Loucy (cell line): ENCODE measurements at regions not wholly inside any gene's neighbourhood (a gene's known extent, or its start where the extent isn't known, plus 50 kb on each side); places are given as distances from the start of the nearest gene placed in this dataset.

Source experiments
- H2AFZ ChIP-seq: fragments of 200-600 bp; sonication (generic); 2 replicates; pipeline ENCODE4 v1.6.0; 2016; ENCODE audit warnings: antibody characterized with exemption, mild to moderate bottlenecking, low read length, moderate library complexity
- H3F3A ChIP-seq: fragments of 200-600 bp; 2 replicates; pipeline ENCODE4 v1.6.0; 2016; ENCODE audit warnings: antibody characterized with exemption, low read depth, mild to moderate bottlenecking
- H3K27me3 ChIP-seq: fragments of 200-600 bp; sonication (generic); 2 replicates; pipeline ENCODE4 v1.6.1; 2014; ENCODE audit warnings: low read length, mild to moderate bottlenecking; ENCODE audit not compliant: insufficient read depth, poor library complexity, severe bottlenecking
- H3K36me3 ChIP-seq: fragments of 200-600 bp; sonication (generic); 2 replicates; pipeline ENCODE4 v1.6.1; 2016; ENCODE audit warnings: low read length; ENCODE audit not compliant: insufficient read depth
- H3K4me1 ChIP-seq: fragments of 200-600 bp; sonication (generic); 2 replicates; pipeline ENCODE4 v1.5.1; 2014; ENCODE audit warnings: low read length, mild to moderate bottlenecking; ENCODE audit not compliant: insufficient read depth, poor library complexity, severe bottlenecking
- H3K4me2 ChIP-seq: fragments of 200-600 bp; sonication (generic); 2 replicates; pipeline ENCODE4 v1.6.0; 2014; ENCODE audit warnings: antibody characterized with exemption, low read length, low read depth, mild to moderate bottlenecking; ENCODE audit not compliant: poor library complexity, severe bottlenecking
- H3K4me3 ChIP-seq: fragments of 200-600 bp; sonication (generic); 2 replicates; pipeline ENCODE4 v1.5.1; 2014; ENCODE audit warnings: low read length, mild to moderate bottlenecking, mixed read lengths; ENCODE audit not compliant: poor library complexity, severe bottlenecking
- H3K79me2 ChIP-seq: fragments of 200-600 bp; sonication (generic); 2 replicates; pipeline ENCODE4 v1.6.1; 2014; ENCODE audit warnings: low read length; ENCODE audit not compliant: insufficient read depth
- H3K9ac ChIP-seq: fragments of 200-600 bp; sonication (generic); 2 replicates; pipeline ENCODE4 v1.6.0; 2014; ENCODE audit warnings: mild to moderate bottlenecking, low read depth, low read length, moderate library complexity; ENCODE audit not compliant: poor library complexity, severe bottlenecking
- H3K9me2 ChIP-seq: fragments of 200-600 bp; sonication (generic); replicated peaks from 2 replicates; pipeline ENCODE4 v1.6.1; 2016; ENCODE audit warnings: low read depth, low read length, mixed read lengths
- H3K9me3 ChIP-seq: fragments of 200-600 bp; sonication (generic); 2 replicates; pipeline ENCODE4 v1.6.1; 2014; ENCODE audit warnings: mild to moderate bottlenecking, antibody characterized with exemption, low read length, low read depth; ENCODE audit not compliant: insufficient read depth
- H4K20me1 ChIP-seq: fragments of 200-600 bp; sonication (generic); 2 replicates; pipeline ENCODE4 v1.6.0; 2014; ENCODE audit warnings: antibody characterized with exemption, low read length, mild to moderate bottlenecking; ENCODE audit not compliant: insufficient read depth, poor library complexity, severe bottlenecking
- CTCF ChIP-seq: fragments of 200-600 bp; sonication (generic); conservative IDR thresholded peaks from 2 replicates; pipeline ENCODE4 v1.5.1; 2014; ENCODE audit warnings: mild to moderate bottlenecking, antibody characterized with exemption, low read length
- EZH2phosphoT487 ChIP-seq: fragments of 200-600 bp; IDR thresholded peaks from 2 replicates; pipeline ENCODE4 v1.6.1; 2018; ENCODE audit warnings: antibody characterized with exemption, mild to moderate bottlenecking, moderate library complexity, borderline replicate concordance

- H3K9me3 ChIP-seq, result no peaks in the 10 kb centered on the region
- no peaks in the 10 kb centered on the region for H3K4me1 ChIP-seq
- no peaks in the 10 kb centered on the region for H3K79me2 ChIP-seq
- H3K27me3 ChIP-seq, result no peaks in the 10 kb centered on the region
- no peak overlapping the region for H3K4me2 ChIP-seq
- no peak overlapping the region for H3K9ac ChIP-seq
- no peak overlapping the region for H2AFZ ChIP-seq
- H3K4me3 ChIP-seq, result no peak overlapping the region
- H3F3A ChIP-seq, result no peaks in the 10 kb centered on the region
- H4K20me1 ChIP-seq, result no peaks in the 10 kb centered on the region
- no peak for TF ChIP-seq CTCF
- no peak for TF ChIP-seq EZH2phosphoT487
- H3K9me2 ChIP-seq, result no peaks in the 10 kb centered on the region
- H3K36me3 ChIP-seq, result no peaks in the 10 kb centered on the region
These were observed 473.7 kb upstream of the DAB1 start for GRCh38 chr1:57897581-57897980.

GRCh38 chr1:57894315-57894714, 470.5 kb upstream of the DAB1 start:
- no peaks in the 10 kb centered on the region for H3K4me1 ChIP-seq
- TF ChIP-seq CTCF (no peak), EZH2phosphoT487 (no peak)
- no peaks in the 10 kb centered on the region for H3K9me2 ChIP-seq
- no peaks in the 10 kb centered on the region for H3F3A ChIP-seq
- no peak overlapping the region for H3K4me2 ChIP-seq
- no peaks in the 10 kb centered on the region for H3K79me2 ChIP-seq
- no peaks in the 10 kb centered on the region for H4K20me1 ChIP-seq
- no peak overlapping the region for H2AFZ ChIP-seq
- H3K4me3 ChIP-seq, result no peak overlapping the region
- H3K27me3 ChIP-seq, result no peaks in the 10 kb centered on the region
- no peak overlapping the region for H3K9ac ChIP-seq
- no peaks in the 10 kb centered on the region for H3K36me3 ChIP-seq
- H3K9me3 ChIP-seq, result no peaks in the 10 kb centered on the region

- H3K79me2 ChIP-seq, result no peaks in the 10 kb centered on the region
- no peaks in the 10 kb centered on the region for H3K9me3 ChIP-seq
- no peak for TF ChIP-seq EZH2phosphoT487
- no peak for TF ChIP-seq CTCF
- no peaks in the 10 kb centered on the region for H3K27me3 ChIP-seq
- no peak overlapping the region for H3K4me2 ChIP-seq
- no peaks in the 10 kb centered on the region for H3F3A ChIP-seq
- H3K4me3 ChIP-seq, result no peak overlapping the region
- no peak overlapping the region for H2AFZ ChIP-seq
- H3K9me2 ChIP-seq, result no peaks in the 10 kb centered on the region
- no peaks in the 10 kb centered on the region for H4K20me1 ChIP-seq
- H3K36me3 ChIP-seq, result no peaks in the 10 kb centered on the region
- H3K9ac ChIP-seq, result no peak overlapping the region
- no peaks in the 10 kb centered on the region for H3K4me1 ChIP-seq
These were observed 465.9 kb upstream of the DAB1 start for GRCh38 chr1:57889676-57890320.
